GM19035 (cell line): ENCODE measurements at regions not wholly inside any gene's neighbourhood (a gene's known extent, or its start where the extent isn't known, plus 50 kb on each side); places are given as distances from the start of the nearest gene placed in this dataset.

Experiments
- ATAC-seq: cut with Tn5 transposase; IDR thresholded peaks from one replicate; pipeline ENCODE4 v1.9.1; 2021; ENCODE audit not compliant: unreplicated experiment

- ATAC-seq = no peak
Observed at GRCh38 chr11:38315151-38315550, 1717.1 kb upstream of the RAG2 start.

- ATAC-seq = no peak
Observed at GRCh38 chr11:38307455-38307854, 1709.4 kb upstream of the RAG2 start.

GRCh38 chr11:38305682-38306081 is 1707.6 kb upstream of the RAG2 start:
- no peak for ATAC-seq

- no peak for ATAC-seq
Observed at GRCh38 chr11:38304926-38305325, 1706.9 kb upstream of the RAG2 start.

GRCh38 chr11:38302564-38302963 is 1704.5 kb upstream of the RAG2 start:
- no peak for ATAC-seq

- no peak for ATAC-seq
Observed at GRCh38 chr11:38300570-38300969, 1702.5 kb upstream of the RAG2 start.

- ATAC-seq = no peak
Observed at GRCh38 chr11:38296211-38296776, 1698.3 kb upstream of the RAG2 start.

- no peak for ATAC-seq
Observed at GRCh38 chr11:38282718-38283117, 1684.7 kb upstream of the RAG2 start.

GRCh38 chr11:38278457-38279141 is 1680.6 kb upstream of the RAG2 start:
- ATAC-seq = no peak

- no peak for ATAC-seq
Observed at GRCh38 chr11:38274031-38274430, 1676.0 kb upstream of the RAG2 start.

- no peak for ATAC-seq
Observed at GRCh38 chr11:38272376-38272775, 1674.3 kb upstream of the RAG2 start.

- no peak for ATAC-seq
Observed at GRCh38 chr11:38266691-38267090, 1668.7 kb upstream of the RAG2 start.

- ATAC-seq = no peak
Observed at GRCh38 chr11:38256436-38256835, 1658.4 kb upstream of the RAG2 start.

GRCh38 chr11:38254913-38255312 is 1656.9 kb upstream of the RAG2 start:
- no peak for ATAC-seq

GRCh38 chr11:38252620-38253019 is 1654.6 kb upstream of the RAG2 start:
- ATAC-seq = no peak

GRCh38 chr11:38246451-38246850 is 1648.4 kb upstream of the RAG2 start:
- no peak for ATAC-seq

GRCh38 chr11:38226684-38227083 is 1628.6 kb upstream of the RAG2 start:
- ATAC-seq = no peak

GRCh38 chr11:38221295-38221694 is 1623.3 kb upstream of the RAG2 start:
- ATAC-seq = no peak

GRCh38 chr11:38219636-38220035 is 1621.6 kb upstream of the RAG2 start:
- ATAC-seq = no peak

- ATAC-seq = no peak
Observed at GRCh38 chr11:38208951-38209350, 1610.9 kb upstream of the RAG2 start.

GRCh38 chr11:38206663-38207062 is 1608.6 kb upstream of the RAG2 start:
- ATAC-seq = no peak

- no peak for ATAC-seq
Observed at GRCh38 chr11:38191101-38191500, 1593.1 kb upstream of the RAG2 start.
